Stomach smooth muscle (tissue), 2 donors: ENCODE measurements at regions not wholly inside any gene's neighbourhood (a gene's known extent, or its start where the extent isn't known, plus 50 kb on each side); places are given as distances from the start of the nearest gene placed in this dataset.

Experiments used
- H3K27ac ChIP-seq: one replicate; pipeline ENCODE4 v1.7.0; 2013; ENCODE audit warnings: mild to moderate bottlenecking, low read length, inconsistent platforms
- H3K27me3 ChIP-seq, 2 donors: one replicate each; pipeline ENCODE4 v1.7.0; 2013; ENCODE audit warnings: low read length in 2 of 2; ENCODE audit not compliant: insufficient read depth in 2 of 2, control insufficient read depth in 1 of 2
- H3K36me3 ChIP-seq, 2 donors: one replicate each; pipeline ENCODE4 v1.7.0; 2013; ENCODE audit warnings: low read length in 2 of 2; ENCODE audit not compliant: control insufficient read depth in 2 of 2, insufficient read depth in 2 of 2
- H3K4me1 ChIP-seq: one replicate; pipeline ENCODE4 v1.7.0; 2013; ENCODE audit warnings: low read length; ENCODE audit not compliant: control insufficient read depth, insufficient read depth
- H3K4me3 ChIP-seq, 2 donors: one replicate each; pipeline ENCODE4 v1.7.0; 2013; ENCODE audit warnings: low read length in 2 of 2
- H3K9ac ChIP-seq, 2 donors: one replicate each; pipeline ENCODE4 v1.7.0; 2013; ENCODE audit warnings: low read length in 2 of 2, mild to moderate bottlenecking in 1 of 2
- H3K9me3 ChIP-seq, 2 donors: one replicate each; pipeline ENCODE4 v1.7.0; 2013; ENCODE audit warnings: low read length in 2 of 2; ENCODE audit not compliant: control insufficient read depth in 2 of 2
- donor health status: healthy.
- donor health status: Pancreatic carcinoma.

GRCh38 chr5:63572740-63573139, 389.5 kb downstream of the HTR1A start:
- Histone ChIP-seq H3K4me3 (no peak overlapping the region), H3K27ac (no peak overlapping the region), H3K9ac (no peak overlapping the region), H3K27me3 (no peaks in the 10 kb centered on the region), H3K9me3 (peaks cover 0 to 3% of the 10 kb centered on the region in 2 donors), H3K36me3 (no peaks in the 10 kb centered on the region), H3K4me1 (no peaks in the 10 kb centered on the region)

DNA sequence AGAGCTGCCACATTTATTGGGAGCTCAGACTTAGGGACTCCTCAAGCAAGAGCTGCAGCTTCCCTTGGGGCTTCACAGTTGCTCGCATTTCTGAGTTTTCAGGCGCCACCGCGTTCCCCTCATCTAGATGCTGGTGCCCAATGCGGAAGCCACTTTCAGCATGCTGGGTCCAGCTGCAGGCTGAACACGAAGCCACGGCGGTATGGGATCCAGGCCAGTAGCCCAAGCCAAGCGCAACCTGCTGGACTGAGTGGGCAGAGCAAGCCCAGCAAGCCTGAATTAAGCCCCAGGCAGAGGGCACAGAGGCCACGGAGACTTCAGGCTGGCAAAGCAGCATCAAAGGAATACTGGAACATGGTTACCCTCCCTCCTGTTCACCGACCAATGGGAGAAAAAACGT, 391.5 kb downstream of the HTR1A start:
- Histone ChIP-seq H3K4me1 (no peaks in the 10 kb centered on the region), H3K9ac (no peak overlapping the region), H3K27ac (no peak overlapping the region), H3K4me3 (no peak overlapping the region), H3K36me3 (no peaks in the 10 kb centered on the region), H3K9me3 (peaks cover 0 to 8% of the 10 kb centered on the region in 2 donors), H3K27me3 (no peaks in the 10 kb centered on the region)

GRCh38 chr5:63564789-63565188, 397.5 kb downstream of the HTR1A start:
- Histone ChIP-seq H3K9ac (no peak overlapping the region), H3K27me3 (no peaks in the 10 kb centered on the region), H3K36me3 (no peaks in the 10 kb centered on the region), H3K27ac (no peak overlapping the region), H3K9me3 (peaks cover 3 to 10% of the 10 kb centered on the region in 2 donors), H3K4me3 (no peak overlapping the region), H3K4me1 (no peaks in the 10 kb centered on the region)

DNA sequence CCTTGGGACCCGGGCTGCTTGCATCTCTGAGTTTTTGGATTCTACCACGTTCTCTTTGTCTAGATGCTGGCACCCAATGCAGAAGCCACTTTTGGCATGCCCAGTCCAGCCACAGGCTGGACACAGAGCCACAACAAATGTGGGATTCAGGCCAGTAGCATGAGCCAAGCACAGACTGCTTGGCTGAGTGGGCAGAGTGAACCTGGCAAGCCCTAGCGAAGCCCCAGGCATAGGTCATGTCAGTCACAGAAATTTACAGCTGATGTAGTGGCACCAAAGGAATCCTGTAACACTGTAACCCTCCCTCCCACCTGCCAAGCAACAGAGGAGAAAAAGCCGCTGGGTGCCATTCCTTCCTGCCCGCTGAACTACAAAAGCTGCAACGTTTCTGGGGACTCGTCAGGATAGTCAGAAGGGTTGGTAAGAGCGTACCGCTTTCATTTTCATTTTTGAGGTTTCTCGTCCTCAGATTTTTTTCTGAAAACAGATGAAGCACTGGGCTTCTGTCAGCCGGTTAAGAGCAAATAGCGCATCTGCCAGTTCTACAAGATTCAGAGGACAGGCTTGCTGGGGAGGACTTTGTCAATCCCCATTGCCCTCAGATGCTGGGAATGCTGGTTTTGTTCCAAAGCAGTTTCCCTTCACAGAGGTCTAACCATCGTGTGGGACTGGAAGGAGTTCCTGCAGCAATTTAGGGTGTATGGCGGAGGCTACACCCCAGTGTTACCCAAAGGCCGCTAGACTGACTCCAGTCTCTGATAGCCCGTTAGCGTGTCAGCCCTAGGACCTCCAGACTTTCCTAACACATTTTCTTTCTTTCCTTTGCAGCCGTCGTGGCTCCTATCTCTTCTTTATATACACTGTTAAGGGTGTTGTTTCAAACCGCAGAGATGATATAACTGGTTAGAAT, 399.0 kb downstream of the HTR1A start:
- Histone ChIP-seq H3K9me3 (peaks cover 3 to 10% of the 10 kb centered on the region in 2 donors), H3K9ac (no peak overlapping the region), H3K36me3 (no peaks in the 10 kb centered on the region), H3K27ac (no peak overlapping the region), H3K4me1 (no peaks in the 10 kb centered on the region), H3K4me3 (no peak overlapping the region), H3K27me3 (no peaks in the 10 kb centered on the region)

DNA sequence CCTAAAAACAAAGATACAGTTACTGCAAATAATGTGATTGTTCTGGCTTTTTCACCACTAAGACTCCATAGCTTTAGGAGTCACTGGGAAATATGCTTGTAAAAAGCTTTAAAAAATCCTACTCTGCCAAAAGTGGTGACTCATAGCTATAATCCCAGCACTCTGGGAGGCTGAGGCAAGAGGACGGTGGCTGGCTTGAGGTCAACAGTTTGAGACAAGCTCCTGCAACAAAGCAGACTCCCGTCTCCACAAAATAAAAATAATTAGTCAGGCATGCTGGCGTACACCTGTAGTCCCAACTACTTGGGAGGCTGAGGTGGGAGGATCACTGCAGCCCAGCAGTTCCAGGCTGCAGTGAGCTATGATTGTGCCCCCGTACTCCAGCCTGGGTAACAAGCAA, 406.4 kb downstream of the HTR1A start:
- no peaks in the 10 kb centered on the region for H3K4me1 ChIP-seq
- H3K27me3 ChIP-seq = no peaks in the 10 kb centered on the region
- no peak overlapping the region for H3K9ac ChIP-seq
- H3K9me3 ChIP-seq = no peaks in the 10 kb centered on the region
- H3K4me3 ChIP-seq = no peak overlapping the region
- no peaks in the 10 kb centered on the region for H3K36me3 ChIP-seq
- no peak overlapping the region for H3K27ac ChIP-seq

- Histone ChIP-seq H3K4me3 (no peak overlapping the region), H3K9me3 (no peaks in the 10 kb centered on the region), H3K4me1 (no peaks in the 10 kb centered on the region), H3K9ac (no peak overlapping the region), H3K27me3 (no peaks in the 10 kb centered on the region), H3K36me3 (no peaks in the 10 kb centered on the region), H3K27ac (no peak overlapping the region)
These were observed 408.1 kb downstream of the HTR1A start for GRCh38 chr5:63554191-63554590.

DNA sequence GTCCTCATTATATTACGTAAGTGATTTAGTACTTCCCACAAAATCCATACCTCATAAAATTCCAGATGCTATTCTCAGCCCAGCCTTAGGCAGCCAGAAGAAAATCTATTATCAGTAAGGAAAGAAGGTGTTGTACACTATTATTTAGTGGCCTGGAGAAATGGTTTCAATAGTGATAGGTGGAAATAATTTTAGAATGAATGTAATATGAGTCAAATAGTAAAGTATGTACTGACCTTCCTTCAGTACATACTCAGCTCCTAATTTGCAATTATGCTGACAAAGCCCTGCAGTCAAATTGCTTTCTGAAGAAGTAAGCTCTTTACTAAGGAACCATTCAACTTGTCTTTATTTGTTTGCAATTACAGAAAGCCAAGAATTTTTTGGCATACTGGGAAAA, 409.2 kb downstream of the HTR1A start:
- Histone ChIP-seq H3K4me3 (no peak overlapping the region), H3K9me3 (no peaks in the 10 kb centered on the region), H3K9ac (no peak overlapping the region), H3K4me1 (no peaks in the 10 kb centered on the region), H3K27ac (no peak overlapping the region), H3K36me3 (no peaks in the 10 kb centered on the region), H3K27me3 (no peaks in the 10 kb centered on the region)

DNA sequence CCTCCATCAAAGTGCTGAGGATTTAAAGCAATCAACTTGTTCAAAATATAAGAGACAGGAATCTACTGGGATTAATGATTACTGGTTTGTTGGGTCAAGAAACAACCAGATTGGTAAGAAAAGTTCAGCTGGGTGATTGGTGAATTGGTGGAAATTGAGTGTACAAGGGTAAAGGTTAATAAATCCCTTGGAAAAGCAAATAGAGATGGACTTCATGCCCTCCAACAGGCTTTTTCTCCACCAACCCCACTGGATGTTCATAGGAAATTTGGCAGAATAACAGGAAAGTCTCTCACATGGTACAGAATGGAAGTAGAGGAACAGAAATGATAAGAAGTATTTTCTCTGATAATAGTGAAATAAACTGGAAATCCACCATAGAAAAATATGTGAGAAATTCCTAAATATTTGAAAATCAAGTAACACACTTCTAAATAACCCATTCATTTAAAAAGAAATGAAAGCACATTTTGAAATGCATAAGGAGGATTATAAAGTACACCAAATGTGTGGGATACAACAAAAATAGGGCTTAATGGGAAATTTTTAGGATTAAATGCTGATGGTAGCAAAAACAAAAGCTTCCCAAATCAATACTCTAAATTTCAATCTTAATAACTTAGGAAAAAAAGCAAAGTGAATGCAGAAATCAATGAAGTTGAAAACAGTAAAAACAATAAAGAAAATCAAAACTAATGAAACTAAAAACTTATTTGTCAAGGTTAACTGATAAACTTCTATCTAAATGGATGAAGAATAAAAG, 426.2 kb downstream of the HTR1A start:
- H3K27me3 ChIP-seq = no peaks in the 10 kb centered on the region
- H3K9ac ChIP-seq = no peak overlapping the region
- H3K36me3 ChIP-seq = no peaks in the 10 kb centered on the region
- no peak overlapping the region for H3K27ac ChIP-seq
- no peak overlapping the region for H3K4me3 ChIP-seq
- no peaks in the 10 kb centered on the region for H3K4me1 ChIP-seq
- H3K9me3 ChIP-seq = no peaks in the 10 kb centered on the region

DNA sequence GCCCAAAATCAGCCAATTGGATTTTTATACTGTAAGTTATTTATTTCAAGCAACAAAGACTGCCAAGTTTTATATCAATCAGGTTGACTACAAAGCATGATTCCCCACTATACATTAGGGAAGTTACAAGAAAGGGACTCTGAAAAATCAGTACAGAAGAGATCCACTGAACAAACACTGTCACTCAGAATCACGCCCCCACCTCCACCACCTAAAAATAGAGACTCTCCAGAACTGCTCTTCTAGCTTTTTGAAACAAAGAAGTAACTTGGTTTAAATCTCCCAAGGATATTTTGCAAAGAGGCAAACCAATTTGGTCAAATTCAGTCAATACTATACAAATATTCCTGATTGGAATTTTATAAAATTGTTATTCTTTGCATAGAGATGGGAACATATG, 438.0 kb downstream of the HTR1A start:
- Histone ChIP-seq H3K9me3 (no peaks in the 10 kb centered on the region), H3K4me1 (no peaks in the 10 kb centered on the region), H3K27ac (no peak overlapping the region), H3K9ac (no peak overlapping the region), H3K36me3 (no peaks in the 10 kb centered on the region), H3K27me3 (no peaks in the 10 kb centered on the region), H3K4me3 (no peak overlapping the region)

GRCh38 chr5:63516006-63516405, 446.2 kb downstream of the HTR1A start:
- Histone ChIP-seq H3K27ac (no peak overlapping the region), H3K27me3 (no peaks in the 10 kb centered on the region), H3K36me3 (no peaks in the 10 kb centered on the region), H3K4me3 (no peak overlapping the region), H3K9me3 (no peaks in the 10 kb centered on the region), H3K4me1 (no peaks in the 10 kb centered on the region), H3K9ac (no peak overlapping the region)

DNA sequence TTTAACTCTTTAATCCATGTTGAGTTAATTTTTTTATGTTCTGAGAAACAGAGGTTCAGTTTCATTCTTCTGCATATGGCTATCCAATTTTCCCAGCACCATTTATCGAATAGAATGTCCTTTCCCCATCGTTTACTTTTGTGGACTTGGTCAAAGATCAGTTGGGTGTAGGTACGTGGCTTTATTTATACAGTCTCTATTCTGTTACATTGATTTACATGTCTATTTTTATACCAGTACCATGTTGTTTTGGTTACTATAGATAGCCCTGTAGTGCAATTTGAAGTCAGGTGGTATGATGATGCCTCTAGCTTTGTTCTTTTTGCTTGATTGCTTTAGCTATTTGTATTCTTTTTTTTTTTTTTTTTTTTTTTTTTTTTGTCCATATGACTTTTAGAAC, 462.0 kb downstream of the HTR1A start:
- no peaks in the 10 kb centered on the region for H3K4me1 ChIP-seq
- no peak overlapping the region for H3K4me3 ChIP-seq
- H3K27ac ChIP-seq = no peak overlapping the region

More for the DNA sequence above, 462.0 kb downstream of the HTR1A start:
- H3K9ac ChIP-seq = no peak overlapping the region
- no peaks in the 10 kb centered on the region for H3K36me3 ChIP-seq
- no peaks in the 10 kb centered on the region for H3K27me3 ChIP-seq
- no peaks in the 10 kb centered on the region for H3K9me3 ChIP-seq
